ENCODE measurements at regions not wholly inside any gene's neighbourhood (a gene's known extent, or its start where the extent isn't known, plus 50 kb on each side); places are given as distances from the start of the nearest gene placed in this dataset.

DNA sequence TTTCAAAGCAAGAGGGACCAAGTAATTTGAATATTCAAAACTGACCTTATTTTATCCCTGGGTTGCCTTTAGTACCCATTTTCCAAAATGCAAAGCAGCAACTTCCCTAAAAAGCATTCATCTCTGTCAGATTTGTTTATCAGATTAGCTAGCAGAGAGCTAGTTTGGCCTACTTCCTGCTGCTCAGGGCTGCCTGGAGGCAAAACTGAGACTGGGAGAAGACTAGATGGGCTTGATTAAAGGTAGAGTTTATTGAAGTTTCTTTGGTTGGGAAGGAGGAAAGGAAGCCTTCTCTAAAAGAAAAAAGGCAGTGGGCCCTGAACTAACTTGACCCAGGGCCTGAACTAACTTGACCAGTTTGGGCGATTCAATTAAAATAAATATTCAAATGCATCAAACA lies 426.1 kb upstream of the FAM98A start:
- no peak for DNase-seq

DNA sequence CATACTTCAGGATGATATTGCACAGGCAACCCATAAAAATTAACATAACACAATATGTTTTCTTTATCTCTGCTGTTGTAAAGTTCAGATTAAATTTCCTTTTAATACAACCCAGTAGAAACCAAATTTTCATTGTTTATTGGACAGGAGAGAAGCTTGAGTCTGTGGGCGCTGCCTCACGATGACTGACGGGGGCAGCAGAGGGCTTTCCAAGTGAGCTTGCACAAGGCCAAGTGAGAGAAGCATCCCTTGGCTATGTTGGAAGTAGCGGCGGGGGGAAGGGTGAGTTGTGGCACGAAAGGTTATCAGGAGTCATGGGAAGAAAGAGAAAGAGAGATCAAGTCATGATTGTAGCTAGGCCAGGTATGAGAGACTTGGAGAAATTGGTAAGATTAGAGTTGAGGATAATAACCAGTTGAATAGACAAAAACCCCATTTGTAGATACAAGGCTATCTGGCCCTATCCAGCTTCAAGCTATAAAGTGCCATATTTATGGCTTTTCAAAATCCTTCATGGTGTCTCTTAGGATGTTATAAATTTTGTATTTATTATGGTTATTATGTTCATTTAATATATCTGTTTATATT lies 413.7 kb upstream of the FAM98A start:
- no peak for DNase-seq

DNA sequence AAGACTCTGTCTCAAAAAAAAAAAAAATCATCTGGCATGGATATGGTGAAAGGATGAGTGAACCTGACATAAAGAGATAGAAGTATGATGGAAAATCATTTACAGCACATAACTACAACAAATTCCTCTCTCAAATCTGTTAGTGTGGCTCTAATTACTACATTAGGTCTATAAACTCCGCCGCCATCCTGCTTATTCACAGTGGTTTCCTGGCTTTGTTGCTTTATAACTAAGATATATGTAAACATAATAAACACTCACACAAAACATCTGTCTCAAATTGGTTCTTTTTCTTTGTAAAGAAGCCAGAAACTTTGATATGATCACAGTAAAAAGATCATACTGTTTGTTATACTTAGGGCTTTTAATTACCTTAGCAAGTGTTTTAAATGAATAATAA lies 412.6 kb upstream of the FAM98A start:
- DNase-seq = no peak

DNA sequence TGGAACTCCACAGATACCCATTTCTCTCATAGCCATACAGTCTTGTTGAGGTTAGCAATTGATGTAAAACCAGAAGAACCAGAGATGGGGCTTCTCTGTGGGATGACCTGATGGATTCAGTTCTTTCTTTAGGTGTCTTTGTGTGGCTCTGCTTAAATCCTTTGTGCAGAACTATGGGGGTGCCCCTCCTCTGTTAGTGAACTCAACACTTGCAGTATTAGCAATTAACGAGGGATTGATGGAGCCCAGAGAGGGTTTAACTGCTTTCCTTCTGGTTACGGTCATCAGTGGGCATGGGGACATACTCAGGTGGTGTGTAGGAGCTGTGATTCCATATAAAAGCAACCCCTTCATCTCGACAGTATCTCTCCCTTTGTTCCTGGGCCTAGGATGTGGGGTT lies 406.8 kb upstream of the FAM98A start:
- no peak for DNase-seq

DNA sequence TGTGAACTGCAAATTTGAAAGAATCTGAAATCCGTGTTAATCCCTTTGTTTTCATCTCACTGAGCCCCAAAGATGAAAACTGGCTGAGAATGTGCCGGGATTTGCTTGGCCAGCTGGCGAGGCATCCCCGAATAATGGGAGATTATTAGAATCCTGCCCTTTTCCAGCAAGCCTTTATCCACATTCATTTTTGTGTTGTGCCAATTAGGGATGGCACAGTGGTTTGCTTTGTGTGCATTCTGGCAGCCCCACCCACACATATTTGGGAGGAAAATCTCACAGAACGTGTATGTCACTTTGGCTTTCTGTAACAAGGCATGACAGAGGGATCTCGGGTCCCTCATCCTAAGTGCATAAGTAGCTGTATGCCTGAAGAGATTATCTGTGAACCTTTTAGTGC lies 405.8 kb upstream of the FAM98A start:
- DNase-seq = no peak

DNA sequence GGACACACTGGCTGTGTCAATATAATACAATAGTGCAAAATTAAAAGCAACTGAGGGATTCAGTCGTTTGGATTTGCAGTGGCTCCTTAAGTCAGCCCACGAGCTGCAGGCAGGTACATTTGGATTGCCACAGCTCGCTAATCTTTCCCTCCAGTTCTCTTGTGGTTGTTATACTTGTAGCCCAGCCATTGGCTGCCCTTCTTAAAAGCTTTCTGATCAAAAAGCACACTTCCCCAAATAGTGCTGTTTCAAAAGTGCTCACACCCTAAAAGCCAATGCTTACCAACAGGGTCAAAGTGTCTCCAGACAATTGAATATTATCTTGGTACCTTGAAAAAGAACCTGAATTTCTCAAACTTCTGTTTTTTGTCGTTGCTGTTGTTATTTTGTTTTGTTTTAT lies 404.7 kb upstream of the FAM98A start:
- DNase-seq = no peak

DNA sequence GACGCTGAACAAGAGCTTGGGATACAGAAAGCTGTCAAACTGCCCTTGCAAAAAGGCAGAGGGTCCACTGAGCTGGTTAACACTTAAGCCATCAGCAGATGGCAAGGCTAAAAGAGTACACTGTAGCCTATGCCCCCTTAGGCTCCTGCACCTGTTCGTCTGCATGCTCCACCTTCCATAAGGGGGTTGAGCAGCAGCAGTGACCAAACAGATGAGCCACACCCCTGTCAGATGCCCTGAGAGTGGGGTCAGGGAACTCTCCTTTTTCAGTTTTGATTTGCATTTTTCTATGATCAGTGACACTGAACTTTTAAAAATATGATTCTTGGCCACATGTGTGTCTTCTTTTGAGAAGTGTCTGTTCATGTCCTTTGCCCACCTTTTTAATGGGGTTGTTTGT lies 402.5 kb upstream of the FAM98A start:
- no peak for DNase-seq

DNA sequence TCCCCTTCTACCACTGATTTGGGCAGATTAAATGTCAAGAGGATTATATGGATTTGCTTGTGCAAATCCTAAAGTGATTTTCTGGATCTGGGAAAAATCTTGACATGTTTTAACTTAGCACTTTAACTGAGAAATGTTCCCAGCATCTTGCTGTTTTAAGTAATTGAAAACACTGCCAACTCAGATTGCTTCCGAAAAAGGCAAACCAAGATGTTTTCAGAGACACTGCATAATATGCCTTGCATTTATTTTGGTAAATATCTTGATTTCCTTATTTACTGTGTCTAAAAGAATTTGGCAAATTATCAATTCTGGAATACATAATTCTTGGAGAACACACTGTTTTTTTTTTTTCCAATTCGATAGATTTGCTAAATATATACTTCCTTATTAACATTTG lies 385.0 kb upstream of the FAM98A start:
- no peak for DNase-seq

DNA sequence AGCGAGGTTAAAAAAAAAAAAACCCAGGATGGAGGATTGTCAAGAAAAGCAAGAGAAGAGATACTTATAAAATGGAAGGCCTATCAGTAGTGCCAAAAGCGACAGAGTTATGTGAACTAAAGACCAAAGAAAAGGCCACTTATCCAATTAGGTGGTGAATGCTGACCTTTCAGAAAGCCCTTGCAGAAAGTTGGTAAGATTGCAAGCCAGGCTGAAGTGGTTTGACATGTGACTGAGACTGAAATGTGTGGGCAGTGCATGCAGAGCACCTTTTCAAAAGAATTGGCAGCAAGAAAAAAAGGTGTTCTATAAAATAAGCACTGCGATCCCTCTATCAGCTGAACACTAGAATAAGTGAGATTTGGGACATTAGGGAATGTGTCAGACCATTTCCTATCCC lies 379.4 kb upstream of the FAM98A start:
- DNase-seq = no peak

DNA sequence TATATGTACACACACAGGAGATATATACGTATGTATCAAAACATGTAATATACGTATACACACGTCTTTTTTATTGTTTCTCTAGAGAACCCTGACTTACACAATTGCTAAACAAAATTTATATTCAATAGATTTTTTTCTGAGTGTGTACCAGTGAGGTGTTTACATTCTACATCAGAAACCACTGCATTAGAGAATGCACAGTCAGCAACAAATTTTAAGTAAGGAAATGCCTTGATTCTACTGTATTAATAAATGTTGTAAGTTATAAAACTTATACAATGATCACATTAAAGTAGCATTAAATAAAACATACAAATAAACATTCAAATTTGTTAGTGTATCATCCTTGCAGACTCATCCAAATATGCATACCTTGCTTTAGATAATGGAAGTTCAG lies 376.4 kb upstream of the FAM98A start:
- no peak for DNase-seq

DNA sequence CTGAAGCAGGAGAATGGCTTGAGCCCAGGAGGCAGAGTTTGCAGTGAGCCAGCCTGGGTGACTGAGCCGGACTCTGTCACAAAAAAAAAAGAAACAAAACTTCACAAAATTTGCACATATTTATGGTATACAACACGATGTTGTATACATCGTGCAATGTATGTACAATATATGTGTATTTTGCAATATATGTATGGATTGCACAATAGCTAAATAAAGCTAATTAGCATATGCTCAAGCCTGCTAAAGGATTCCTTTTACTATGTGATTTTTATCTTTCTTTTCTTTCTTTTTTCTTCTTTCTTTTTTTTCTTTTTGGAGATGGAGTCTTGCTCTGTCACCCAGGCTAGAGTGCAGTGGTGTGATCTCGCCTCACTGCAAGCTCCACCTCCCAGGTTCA lies 368.0 kb upstream of the FAM98A start:
- no peak for DNase-seq

DNA sequence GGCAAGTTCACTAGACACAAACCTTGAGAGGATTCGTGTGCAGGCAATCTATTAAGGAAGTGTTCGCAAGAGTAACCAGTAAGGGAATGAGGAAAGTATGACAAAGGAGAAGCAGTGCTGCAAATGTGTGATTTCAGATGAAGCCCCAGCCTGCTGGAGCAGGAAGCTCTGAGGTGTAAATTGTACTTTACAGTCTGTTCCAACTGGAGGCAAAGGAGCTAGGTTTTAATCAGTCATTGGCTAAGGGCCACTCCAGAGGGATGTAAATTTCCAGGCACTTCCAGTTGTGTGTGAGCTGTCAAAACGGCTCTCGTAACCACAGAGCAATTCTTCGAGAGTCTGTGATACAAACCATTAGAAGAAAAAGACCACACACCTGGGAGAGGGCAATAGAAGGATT lies 359.5 kb upstream of the FAM98A start:
- DNase-seq = no peak

DNA sequence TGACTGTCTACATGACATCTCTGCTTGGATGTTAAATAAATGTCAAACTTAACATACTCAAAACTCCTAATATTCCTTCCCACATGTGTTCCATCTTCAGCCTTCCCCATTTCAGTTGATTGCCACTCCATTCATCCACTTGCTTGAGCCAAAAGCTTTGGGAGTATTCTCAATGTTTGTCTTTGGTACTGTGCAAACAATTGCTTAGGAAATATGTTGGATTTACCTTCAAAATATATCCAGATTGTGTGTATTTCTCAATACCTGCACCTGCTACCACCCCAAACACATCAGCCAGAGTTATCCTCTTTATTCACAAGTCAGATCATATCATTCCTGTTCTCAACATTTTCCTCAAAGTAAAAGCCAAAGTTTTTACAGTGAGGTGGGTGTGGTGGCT lies 350.3 kb upstream of the FAM98A start:
- DNase-seq = no peak

DNA sequence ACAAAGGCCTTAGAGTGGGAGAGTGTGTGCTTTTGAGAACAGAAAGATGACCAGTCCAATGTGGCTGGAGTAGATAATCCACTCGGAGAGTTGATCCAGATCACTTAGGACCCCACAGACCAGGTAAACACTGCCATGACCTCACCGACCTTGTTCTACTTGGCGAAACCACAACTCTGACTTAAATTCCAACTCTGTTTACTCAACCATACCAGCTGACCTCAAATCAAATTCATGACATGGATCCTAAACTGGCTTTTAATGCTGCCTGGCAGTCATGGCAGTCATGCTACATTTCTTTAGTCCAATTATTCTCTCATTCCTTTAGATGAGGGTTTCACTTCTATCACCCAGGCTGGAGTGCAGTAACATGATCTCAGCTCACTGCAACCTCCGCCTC lies 347.1 kb upstream of the FAM98A start:
- no peak for DNase-seq

DNA sequence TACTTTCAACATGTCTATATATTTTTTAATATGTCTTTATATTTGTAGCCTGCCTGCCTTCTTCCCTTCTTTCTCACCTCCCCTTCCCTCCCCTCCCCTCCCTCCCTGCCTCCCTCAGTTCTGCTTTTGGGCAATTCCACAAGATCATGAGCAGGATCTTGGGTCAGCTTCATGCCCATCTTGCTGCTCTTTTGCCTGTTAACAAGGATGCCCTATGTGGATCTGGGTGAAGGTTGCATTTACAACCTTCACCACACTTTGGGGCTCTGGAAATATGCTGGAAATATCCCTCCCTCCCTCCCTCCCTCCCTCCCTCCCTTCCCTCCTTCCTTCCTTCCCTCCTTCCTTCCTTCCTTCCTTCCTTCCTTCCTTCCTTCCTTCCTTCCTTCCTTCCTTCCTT lies 334.1 kb upstream of the FAM98A start:
- no peak for DNase-seq

DNA sequence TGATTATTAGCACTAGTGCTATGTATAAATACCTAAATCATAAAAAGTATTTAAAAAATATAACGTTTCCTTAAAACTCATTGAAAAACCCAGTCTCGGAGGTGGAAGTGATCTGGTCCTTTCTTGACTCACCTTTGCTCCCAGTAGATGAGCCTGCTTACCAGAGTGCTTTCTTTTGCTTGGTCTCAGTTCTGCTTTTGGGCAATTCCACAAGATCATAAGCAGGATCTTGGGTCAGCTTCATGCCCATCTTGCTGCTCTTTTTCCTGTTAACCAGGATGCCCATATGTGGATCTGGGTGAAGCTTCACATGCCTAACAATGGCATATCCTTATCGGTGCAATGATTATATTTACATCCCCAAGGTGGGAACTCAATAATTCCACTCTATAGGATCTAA lies 332.1 kb upstream of the FAM98A start:
- DNase-seq = no peak

DNA sequence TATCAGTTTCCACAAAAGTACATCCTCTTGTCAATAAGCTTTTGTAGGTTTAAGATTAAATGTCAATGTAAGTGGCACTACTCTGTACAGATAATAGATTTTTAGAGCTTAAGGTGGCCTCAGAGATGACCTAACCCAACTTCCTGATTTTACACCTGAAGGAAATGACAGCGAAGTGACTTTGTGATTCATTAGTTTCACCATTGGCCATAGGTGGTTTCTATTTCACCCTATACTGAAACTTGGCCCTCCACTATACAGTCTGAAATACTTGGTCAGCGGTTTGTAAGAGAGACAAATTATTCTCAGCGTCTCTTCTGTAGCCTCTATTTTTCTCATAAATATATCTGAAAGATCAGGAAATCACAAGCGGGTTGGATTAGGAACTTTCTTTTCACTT lies 330.4 kb upstream of the FAM98A start:
- DNase-seq = no peak

DNA sequence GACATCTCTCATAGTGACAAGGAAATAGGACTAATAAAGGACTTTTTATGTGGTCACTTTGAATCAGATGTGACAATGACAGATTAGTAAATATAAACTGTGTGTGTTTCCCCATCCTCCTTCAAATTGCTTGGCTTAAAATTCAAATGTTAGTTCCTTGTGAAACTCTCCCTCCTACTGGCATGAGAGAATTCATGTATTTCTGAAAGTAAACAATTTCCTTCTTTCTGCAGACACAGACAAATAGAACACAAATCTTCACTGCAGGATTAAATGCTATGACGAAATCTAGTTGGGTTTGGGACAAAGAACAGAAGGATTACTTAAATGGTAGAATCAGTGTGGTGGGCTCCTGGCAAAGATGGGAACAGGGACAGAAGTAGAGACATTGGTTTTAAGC lies 328.7 kb upstream of the FAM98A start:
- no peak for DNase-seq

DNA sequence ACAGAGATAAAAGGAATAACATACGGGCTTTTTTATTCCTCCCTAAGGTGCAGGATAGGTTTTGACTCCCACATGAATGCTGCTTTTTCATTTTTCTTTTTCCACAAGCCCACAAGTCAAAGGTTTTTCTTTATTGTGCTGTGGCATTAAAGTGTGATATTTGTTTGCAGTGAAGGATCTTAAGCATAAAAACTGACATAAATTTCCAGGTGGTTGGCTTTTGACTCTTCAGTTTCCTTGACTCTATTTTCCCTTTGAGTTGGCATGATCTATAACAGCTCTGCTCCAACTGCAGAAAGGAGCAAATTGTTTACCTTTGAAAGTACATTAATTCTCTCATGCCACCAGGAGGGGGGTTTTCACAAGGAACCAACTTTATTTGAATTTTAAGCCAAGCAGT lies 326.2 kb upstream of the FAM98A start:
- DNase-seq = no peak

DNA sequence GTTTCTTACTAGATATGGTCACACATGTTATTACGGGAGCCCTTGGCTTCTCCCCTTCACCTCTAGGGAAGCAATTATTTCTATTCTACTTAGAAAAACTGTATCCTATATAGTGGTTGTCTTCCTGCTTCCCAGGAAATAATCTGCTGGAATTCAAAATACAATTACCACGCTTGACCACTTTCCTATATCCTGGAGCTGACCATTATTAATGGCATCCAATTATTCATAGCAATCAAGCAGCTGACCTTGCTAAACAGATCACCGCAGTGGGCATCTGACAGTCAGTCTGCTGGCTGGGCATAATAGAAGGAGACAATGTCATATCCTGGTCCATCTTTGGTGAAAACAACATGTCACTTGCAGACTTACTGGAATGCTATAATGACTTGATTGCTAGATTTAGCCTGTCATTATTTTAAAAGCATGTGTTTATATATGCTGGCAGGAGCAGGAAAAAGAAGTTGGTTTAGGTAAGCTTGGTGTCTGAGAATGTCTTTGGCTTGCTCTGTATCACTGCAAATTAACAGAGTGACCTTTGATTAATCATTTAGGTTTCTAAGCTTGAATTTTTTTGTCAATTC lies 325.6 kb upstream of the FAM98A start:
- DNase-seq = no peak

DNA sequence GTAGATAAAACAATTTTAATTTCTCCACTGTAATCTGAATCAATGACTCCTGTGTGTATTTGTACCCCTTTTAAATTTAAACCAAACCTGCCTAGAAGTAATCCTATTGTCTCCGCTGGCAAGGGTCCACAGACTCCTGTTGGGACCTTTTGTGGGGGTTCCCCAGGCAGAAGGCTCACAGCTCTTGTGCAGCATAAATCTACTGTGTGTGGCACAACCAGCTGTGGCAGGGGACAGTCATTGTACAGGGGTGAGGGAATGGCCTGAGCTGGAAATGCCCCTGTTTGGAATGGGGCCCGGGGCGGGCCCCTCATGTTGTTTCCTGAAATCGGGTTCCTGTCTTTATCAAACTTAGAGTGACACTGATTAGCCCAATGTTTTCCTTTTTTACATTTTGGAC lies 318.2 kb upstream of the FAM98A start:
- no peak for DNase-seq

DNA sequence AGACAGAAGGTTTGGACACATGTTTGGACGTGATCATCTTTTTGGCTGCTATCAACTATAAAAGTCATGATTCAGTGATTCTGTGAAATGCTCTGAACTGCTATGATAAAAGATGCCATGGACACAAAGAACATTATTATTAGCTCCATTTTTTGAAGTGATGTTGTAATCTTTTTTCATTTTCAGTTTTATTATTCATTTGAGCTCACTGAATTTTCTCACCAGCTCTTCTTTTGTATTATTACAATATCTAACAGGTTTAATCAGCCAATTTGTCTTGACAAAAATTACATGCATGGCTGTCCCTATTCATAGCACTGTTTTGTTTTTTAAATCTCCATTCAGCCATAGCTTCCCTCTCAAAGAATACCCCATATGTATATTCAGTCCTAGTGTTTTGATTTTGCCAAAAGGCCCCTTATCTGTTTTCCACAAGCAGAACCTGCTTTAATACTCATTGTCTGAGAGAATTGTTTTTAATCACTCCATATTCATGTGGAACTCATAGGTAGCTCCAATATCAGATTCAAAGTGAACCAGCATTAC lies 314.0 kb upstream of the FAM98A start:
- DNase-seq = no peak

DNA sequence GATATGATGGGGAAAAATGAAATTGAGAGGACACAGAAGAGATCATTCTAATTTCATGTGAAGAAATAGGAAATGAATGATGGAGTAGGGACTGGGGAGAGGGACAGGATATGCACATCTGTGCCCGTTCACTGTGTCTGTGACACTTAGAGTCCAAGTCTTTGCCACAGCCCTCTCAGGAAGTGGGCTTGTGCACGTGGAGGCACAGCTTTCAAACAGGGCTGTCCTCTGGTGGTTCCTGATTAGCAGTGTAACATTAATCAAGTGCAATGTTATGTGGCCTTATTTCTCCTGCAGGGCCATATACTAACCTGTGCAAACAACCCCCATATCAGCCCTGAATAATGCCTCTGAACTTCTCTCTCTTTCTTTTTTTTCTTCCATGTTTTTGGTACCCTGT lies 312.2 kb upstream of the FAM98A start:
- DNase-seq = no peak

DNA sequence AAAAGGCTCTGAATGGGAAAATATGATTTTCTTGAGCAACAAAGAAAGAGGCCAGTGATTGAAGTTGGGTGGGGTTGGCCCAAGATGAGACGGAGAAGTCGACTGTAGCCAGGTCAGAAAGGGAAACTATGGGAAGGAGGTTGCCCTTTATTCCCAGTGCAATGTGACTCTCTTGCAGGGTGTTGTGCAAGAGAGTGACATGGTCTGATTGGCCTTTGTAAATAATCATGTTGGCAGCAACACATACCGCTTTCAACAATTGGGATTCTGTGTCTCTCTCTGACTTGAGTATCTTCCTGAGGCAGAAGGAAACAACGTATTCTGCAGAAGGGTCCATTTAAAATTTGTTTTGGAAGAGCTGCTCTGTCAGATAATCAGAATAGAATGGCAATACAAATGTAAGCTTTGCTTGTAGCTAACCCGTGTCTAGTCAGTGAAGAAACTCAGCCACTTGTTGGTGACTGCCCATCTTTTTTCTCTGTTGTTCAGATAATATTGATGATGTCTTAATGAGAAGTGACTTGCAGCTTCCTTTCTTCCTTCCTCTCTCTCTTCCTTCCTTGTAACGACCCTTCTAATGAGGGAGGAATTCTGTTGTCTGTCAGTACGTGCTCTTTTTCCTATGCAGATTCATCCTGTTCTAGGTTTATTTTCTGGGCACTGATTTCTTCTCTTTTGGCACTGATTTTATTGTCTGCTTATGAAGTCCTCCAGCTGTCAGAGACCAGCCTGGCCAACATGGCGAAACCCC lies 311.0 kb upstream of the FAM98A start:
- no peak for DNase-seq

DNA sequence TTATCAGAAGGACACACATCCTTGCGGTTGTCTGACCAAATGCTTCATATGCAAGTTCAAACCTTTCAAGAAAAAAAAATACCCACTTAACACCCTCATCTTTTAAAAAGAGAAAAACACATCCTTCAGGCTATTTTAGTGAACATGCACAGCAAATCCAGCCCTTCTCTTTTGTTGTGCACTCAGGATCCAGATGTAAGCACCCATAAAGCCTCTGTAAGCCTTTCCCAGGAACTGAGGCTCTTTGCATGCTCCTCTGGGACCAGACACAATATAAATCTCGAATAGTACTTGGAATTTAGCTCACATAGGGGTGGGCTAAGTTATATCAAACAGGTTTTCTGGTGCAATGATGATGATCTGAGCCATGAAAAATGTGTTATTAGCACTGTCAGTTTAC lies 308.8 kb upstream of the FAM98A start:
- DNase-seq = no peak
